ENCODE measurements at regions not wholly inside any gene's neighbourhood (a gene's known extent, or its start where the extent isn't known, plus 50 kb on each side); places are given as distances from the start of the nearest gene placed in this dataset.
"Not testable (repeated sequence)": the region's sequence is repeated elsewhere in the genome, so short reads cannot be mapped to it uniquely, and the experiment has no call there.

- Mint-ChIP-seq H3K9me3 (ENCODE audit: low read depth) (peaks cover 15% of the 10 kb centered on the region), H3K4me1 (no peaks in the 10 kb centered on the region), H3K4me3 (no peak overlapping the region), H3K27me3 (no peaks in the 10 kb centered on the region), H3K27ac (no peak overlapping the region), H3K36me3 (ENCODE audit: low read depth) (no peaks in the 10 kb centered on the region)
- intact Hi-C loops (cut with DNase I, micrococcal nuclease), result no loop called here
- DNase-seq, result no peak
- POLR2A ChIA-PET, result no interaction called here
- CTCF ChIA-PET, result no interaction called here
- no peak for ATAC-seq
Measured at GRCh38 chr6:155847711-155848110, 392.1 kb upstream of the NOX3 start.

- ATAC-seq (no peak), DNase-seq (no peak)
- Mint-ChIP-seq H3K27me3 (peaks cover 2% of the 10 kb centered on the region), H3K9me3 (ENCODE audit: low read depth) (no peaks in the 10 kb centered on the region), H3K36me3 (ENCODE audit: low read depth) (no peaks in the 10 kb centered on the region), H3K4me3 (no peak overlapping the region), H3K4me1 (no peaks in the 10 kb centered on the region), H3K27ac (no peak overlapping the region)
- ChIA-PET CTCF (interaction anchor here (0.7 kb wide), 1 partner anchor 622 kb away, joined by 3 read pairs; no protein-coding TSS in a partner anchor), POLR2A (no interaction called here)
- intact Hi-C loops (cut with DNase I, micrococcal nuclease), result no loop called here
Measured at GRCh38 chr6:155837474-155837873, 381.8 kb upstream of the NOX3 start.

GRCh38 chr6:155832596-155832995 is 377.0 kb upstream of the NOX3 start:
- ChIA-PET POLR2A (no interaction called here), CTCF (no interaction called here)
- Mint-ChIP-seq H3K4me3 (no peak overlapping the region), H3K9me3 (ENCODE audit: low read depth) (no peaks in the 10 kb centered on the region), H3K27me3 (no peaks in the 10 kb centered on the region), H3K27ac (no peak overlapping the region), H3K36me3 (ENCODE audit: low read depth) (no peaks in the 10 kb centered on the region), H3K4me1 (no peaks in the 10 kb centered on the region)
- no peak for DNase-seq
- intact Hi-C loops (cut with DNase I, micrococcal nuclease), result no loop called here
- ATAC-seq, result no peak

GRCh38 chr6:155830531-155830930 is 374.9 kb upstream of the NOX3 start:
- H3K27me3 Mint-ChIP-seq, result no peaks in the 10 kb centered on the region
- H3K27ac Mint-ChIP-seq, result no peak overlapping the region
- H3K4me1 Mint-ChIP-seq, result no peaks in the 10 kb centered on the region
- ATAC-seq, result no peak
- CTCF ChIA-PET, result interaction anchor here (0.6 kb wide), 1 partner anchor 170 kb away, joined by 3 read pairs; no protein-coding TSS in a partner anchor
- H3K9me3 Mint-ChIP-seq (ENCODE audit: low read depth), result no peaks in the 10 kb centered on the region
- no peak overlapping the region for H3K4me3 Mint-ChIP-seq
- no peak for DNase-seq
- no peaks in the 10 kb centered on the region for H3K36me3 Mint-ChIP-seq (ENCODE audit: low read depth)
- intact Hi-C loops (cut with DNase I, micrococcal nuclease), result no loop called here
- POLR2A ChIA-PET, result no interaction called here

GRCh38 chr6:155829646-155830045 is 374.0 kb upstream of the NOX3 start:
- H3K36me3 Mint-ChIP-seq (ENCODE audit: low read depth), result no peaks in the 10 kb centered on the region
- no peaks in the 10 kb centered on the region for H3K27me3 Mint-ChIP-seq
- CTCF ChIA-PET, result no interaction called here
- POLR2A ChIA-PET, result no interaction called here
- DNase-seq (no peak), ATAC-seq (no peak)
- no peak overlapping the region for H3K27ac Mint-ChIP-seq
- H3K4me1 Mint-ChIP-seq, result no peaks in the 10 kb centered on the region
- H3K9me3 Mint-ChIP-seq (ENCODE audit: low read depth), result no peaks in the 10 kb centered on the region
- intact Hi-C loops (cut with DNase I, micrococcal nuclease), result no loop called here
- no peak overlapping the region for H3K4me3 Mint-ChIP-seq

GRCh38 chr6:155828989-155829388 is 373.4 kb upstream of the NOX3 start:
- H3K36me3 Mint-ChIP-seq (ENCODE audit: low read depth), result no peaks in the 10 kb centered on the region
- ATAC-seq (no peak), DNase-seq (no peak)
- no peaks in the 10 kb centered on the region for H3K27me3 Mint-ChIP-seq
- POLR2A ChIA-PET, result no interaction called here
- H3K4me1 Mint-ChIP-seq, result no peaks in the 10 kb centered on the region
- CTCF ChIA-PET, result no interaction called here
- H3K27ac Mint-ChIP-seq, result no peak overlapping the region
- intact Hi-C loops (cut with DNase I, micrococcal nuclease), result no loop called here
- H3K4me3 Mint-ChIP-seq, result no peak overlapping the region
- no peaks in the 10 kb centered on the region for H3K9me3 Mint-ChIP-seq (ENCODE audit: low read depth)

- Mint-ChIP-seq H3K4me1 (no peaks in the 10 kb centered on the region), H3K9me3 (ENCODE audit: low read depth) (no peaks in the 10 kb centered on the region), H3K27ac (no peak overlapping the region), H3K4me3 (no peak overlapping the region), H3K27me3 (no peaks in the 10 kb centered on the region), H3K36me3 (ENCODE audit: low read depth) (no peaks in the 10 kb centered on the region)
- intact Hi-C loops (cut with DNase I, micrococcal nuclease), result no loop called here
- DNase-seq, result no peak
- ATAC-seq, result no peak
- POLR2A ChIA-PET, result no interaction called here
- CTCF ChIA-PET, result no interaction called here
Measured at GRCh38 chr6:155818698-155819097, 363.1 kb upstream of the NOX3 start.

GRCh38 chr6:155813548-155813947 is 357.9 kb upstream of the NOX3 start:
- POLR2A ChIA-PET, result no interaction called here
- Mint-ChIP-seq H3K4me3 (no peak overlapping the region), H3K27ac (no peak overlapping the region), H3K4me1 (no peaks in the 10 kb centered on the region), H3K36me3 (ENCODE audit: low read depth) (no peaks in the 10 kb centered on the region), H3K27me3 (no peaks in the 10 kb centered on the region), H3K9me3 (ENCODE audit: low read depth) (no peaks in the 10 kb centered on the region)
- intact Hi-C loops (cut with DNase I, micrococcal nuclease), result no loop called here
- ATAC-seq (no peak), DNase-seq (no peak)
- CTCF ChIA-PET, result no interaction called here

- DNase-seq (no peak), ATAC-seq (no peak)
- Mint-ChIP-seq H3K27ac (no peak overlapping the region), H3K4me1 (no peaks in the 10 kb centered on the region), H3K27me3 (no peaks in the 10 kb centered on the region), H3K4me3 (no peak overlapping the region), H3K9me3 (ENCODE audit: low read depth) (no peaks in the 10 kb centered on the region), H3K36me3 (ENCODE audit: low read depth) (no peaks in the 10 kb centered on the region)
- CTCF ChIA-PET, result no interaction called here
- POLR2A ChIA-PET, result no interaction called here
- intact Hi-C loops (cut with DNase I, micrococcal nuclease), result no loop called here
Measured at GRCh38 chr6:155807243-155807642, 351.6 kb upstream of the NOX3 start.

GRCh38 chr6:155801046-155801445 is 345.4 kb upstream of the NOX3 start:
- POLR2A ChIA-PET, result no interaction called here
- peaks cover 9% of the 10 kb centered on the region for H3K9me3 Mint-ChIP-seq (ENCODE audit: low read depth)
- intact Hi-C loops (cut with DNase I, micrococcal nuclease), result no loop called here
- ATAC-seq, result no peak
- no peak overlapping the region for H3K27ac Mint-ChIP-seq
- no peaks in the 10 kb centered on the region for H3K4me1 Mint-ChIP-seq
- DNase-seq, result no peak
- no peaks in the 10 kb centered on the region for H3K36me3 Mint-ChIP-seq (ENCODE audit: low read depth)
- CTCF ChIA-PET, result no interaction called here
- no peak overlapping the region for H3K4me3 Mint-ChIP-seq
- peaks cover 2% of the 10 kb centered on the region for H3K27me3 Mint-ChIP-seq

GRCh38 chr6:155798876-155799275 is 343.2 kb upstream of the NOX3 start:
- H3K9me3 Mint-ChIP-seq (ENCODE audit: low read depth); intact Hi-C loops (cut with DNase I, micrococcal nuclease); POLR2A ChIA-PET; CTCF ChIA-PET; H3K36me3 Mint-ChIP-seq (ENCODE audit: low read depth); DNase-seq; H3K4me3 Mint-ChIP-seq; ATAC-seq; H3K27me3 Mint-ChIP-seq; H3K4me1 Mint-ChIP-seq; H3K27ac Mint-ChIP-seq: not testable (repeated sequence)

- intact Hi-C loops (cut with DNase I, micrococcal nuclease), result no loop called here
- Mint-ChIP-seq H3K36me3 (ENCODE audit: low read depth) (no peaks in the 10 kb centered on the region), H3K27me3 (peaks cover 5% of the 10 kb centered on the region), H3K4me3 (no peak overlapping the region), H3K27ac (no peak overlapping the region), H3K4me1 (no peaks in the 10 kb centered on the region), H3K9me3 (ENCODE audit: low read depth) (peaks cover 5% of the 10 kb centered on the region)
- DNase-seq (no peak), ATAC-seq (no peak)
- ChIA-PET POLR2A (no interaction called here), CTCF (interaction anchor here (0.9 kb wide), 1 partner anchor 14 kb away, joined by 3 read pairs; no protein-coding TSS in a partner anchor)
Measured at GRCh38 chr6:155795173-155795796, 339.6 kb upstream of the NOX3 start.

- peaks cover 5% of the 10 kb centered on the region for H3K27me3 Mint-ChIP-seq
- no peaks in the 10 kb centered on the region for H3K4me1 Mint-ChIP-seq
- H3K27ac Mint-ChIP-seq, result no peak overlapping the region
- H3K4me3 Mint-ChIP-seq, result no peak overlapping the region
- DNase-seq, result no peak
- POLR2A ChIA-PET, result no interaction called here
- peaks cover 3% of the 10 kb centered on the region for H3K9me3 Mint-ChIP-seq (ENCODE audit: low read depth)
- no peaks in the 10 kb centered on the region for H3K36me3 Mint-ChIP-seq (ENCODE audit: low read depth)
- intact Hi-C loops (cut with DNase I, micrococcal nuclease), result no loop called here
- no peak for ATAC-seq
- CTCF ChIA-PET, result interaction anchor here (0.6 kb wide), 1 partner anchor 465 kb away, joined by 3 read pairs; no protein-coding TSS in a partner anchor
Measured at GRCh38 chr6:155791891-155792290, 336.3 kb upstream of the NOX3 start.
